NCI-H2196 treated with DMSO at 0.1 percent for 48 hours (cell line): ENCODE measurements at regions not wholly inside any gene's neighbourhood (a gene's known extent, or its start where the extent isn't known, plus 50 kb on each side); places are given as distances from the start of the nearest gene placed in this dataset.
A peak's percentile ranks its signal among the peaks of the same experiment; 100 is the strongest.

Experiments used
- DNase-seq: peaks from one replicate; lab custom pipeline; 2025; ENCODE audit not compliant: unreplicated experiment; lab: John Stamatoyannopoulos, UW

GRCh38 chr13:110097013-110097412 is 209.9 kb downstream of the COL4A1 start:
- DNase-seq = no peak

GRCh38 chr13:110092831-110093247 is 214.1 kb downstream of the COL4A1 start:
- no peak for DNase-seq

- no peak for DNase-seq
Measured at GRCh38 chr13:110089815-110090214, 217.1 kb downstream of the COL4A1 start.

- no peak for DNase-seq
Measured at GRCh38 chr13:110089100-110089499, 217.9 kb downstream of the COL4A1 start.

- no peak for DNase-seq
Measured at GRCh38 chr13:110073982-110074381, 233.0 kb downstream of the COL4A1 start.

GRCh38 chr13:110070511-110071120 is 236.3 kb downstream of the COL4A1 start:
- DNase-seq = no peak

- DNase-seq = no peak
Measured at GRCh38 chr13:110070046-110070445, 236.9 kb downstream of the COL4A1 start.

GRCh38 chr13:110068176-110068473 is 238.8 kb downstream of the COL4A1 start:
- no peak for DNase-seq

GRCh38 chr13:110067355-110068175 is 239.4 kb downstream of the COL4A1 start:
- no peak for DNase-seq

- no peak for DNase-seq
Measured at GRCh38 chr13:110065780-110066179, 241.2 kb downstream of the COL4A1 start.

GRCh38 chr13:110063490-110064421 is 243.2 kb downstream of the COL4A1 start:
- DNase-seq = no peak

- DNase-seq = no peak
Measured at GRCh38 chr13:110062777-110063442, 244.0 kb downstream of the COL4A1 start.

GRCh38 chr13:110062077-110062776 is 244.7 kb downstream of the COL4A1 start:
- DNase-seq = no peak

GRCh38 chr13:110061270-110061669 is 245.7 kb downstream of the COL4A1 start:
- no peak for DNase-seq

GRCh38 chr13:110057052-110057451 is 249.9 kb downstream of the COL4A1 start:
- no peak for DNase-seq

GRCh38 chr13:110056640-110057039 is 250.3 kb downstream of the COL4A1 start:
- DNase-seq = no peak

GRCh38 chr13:110055089-110055488 is 251.9 kb downstream of the COL4A1 start:
- DNase-seq = no peak

GRCh38 chr13:110054041-110054440 is 252.9 kb downstream of the COL4A1 start:
- DNase-seq = no peak

GRCh38 chr13:110047496-110047895 is 259.5 kb downstream of the COL4A1 start:
- peak; percentile 66 for DNase-seq

- DNase-seq = no peak
Measured at GRCh38 chr13:110046811-110047210, 260.1 kb downstream of the COL4A1 start.
